T-cell (primary cell): ENCODE measurements at regions not wholly inside any gene's neighbourhood (a gene's known extent, or its start where the extent isn't known, plus 50 kb on each side); places are given as distances from the start of the nearest gene placed in this dataset.

Experiments used
- ATAC-seq, 4 experiments: fragments of 200-7000 bp in 3 of 4; fragments of 150-1000 bp in 1 of 4; cut with Tn5 transposase; replicated peaks in 1 of 4; 1 replicate in 3 of 4; 2 replicates in 1 of 4; pipeline ENCODE4 v1.10.0; 2021; ENCODE audit warnings: moderate library complexity in 3 of 4, mild to moderate bottlenecking in 2 of 4, moderate number of reproducible peaks in 1 of 4
- CTCF ChIA-PET, 2 donors: fragments of 300-600 bp; sonication (Branson Sonifier 250); formaldehyde crosslinking; loops; one replicate each; lab custom pipeline; 2022; ENCODE audit warnings: antibody characterized with exemption in 2 of 2; lab: Charles Lee
- POLR2A ChIA-PET, 2 donors: fragments of 300-600 bp; sonication (Branson Sonifier 250); formaldehyde crosslinking; loops; one replicate each; lab custom pipeline; 2022; ENCODE audit warnings: antibody characterized with exemption in 2 of 2; lab: Charles Lee
- DNase-seq, 35 experiments: peaks; one replicate each; pipeline versions ENCODE4 v3.0.0 to v3.0.0-alpha.2; 2013 to 2023
- H3K27ac ChIP-seq: one replicate; pipeline ENCODE4 v1.5.1; 2013; ENCODE audit warnings: low read length
- H3K27me3 ChIP-seq, 2 experiments: replicated peaks in 1 of 2; 1 replicate in 1 of 2; 2 replicates in 1 of 2; pipeline versions ENCODE4 v1.6.1 to v1.7.0; 2013; ENCODE audit warnings: low read length in 1 of 2, mixed read lengths in 1 of 2; ENCODE audit not compliant: control insufficient read depth in 2 of 2, insufficient read depth in 2 of 2; ENCODE audit errors: extremely low read depth in 1 of 2
- H3K36me3 ChIP-seq, 2 donors: 1 replicate in 1 of 2; 2 replicates in 1 of 2; pipeline versions ENCODE4 v1.6.1 to v1.7.0; 2013; ENCODE audit warnings: low read length in 1 of 2; ENCODE audit not compliant: control insufficient read depth in 2 of 2, insufficient read depth in 1 of 2; ENCODE audit errors: extremely low read depth in 1 of 2
- H3K4me1 ChIP-seq, 2 experiments: 1 replicate in 1 of 2; 2 replicates in 1 of 2; pipeline versions ENCODE4 v1.6.1 to v1.7.0; 2013; ENCODE audit warnings: low read length in 2 of 2, mixed read lengths in 1 of 2; ENCODE audit not compliant: insufficient read depth in 2 of 2, control insufficient read depth in 1 of 2; ENCODE audit errors: extremely low read depth in 1 of 2
- H3K4me3 ChIP-seq, 2 donors: 1 replicate in 1 of 2; 2 replicates in 1 of 2; pipeline versions ENCODE4 v1.5.1 to v1.7.0; 2013; ENCODE audit warnings: mild to moderate bottlenecking in 2 of 2, low read length in 1 of 2, moderate library complexity in 1 of 2; ENCODE audit not compliant: control insufficient read depth in 1 of 2; ENCODE audit errors: extremely low read depth in 1 of 2
- H3K9me3 ChIP-seq: 2 replicates; pipeline ENCODE4 v1.7.0; 2013
- H3K27ac Mint-ChIP-seq, 2 donors: one replicate each; pipeline ENCODE4 v1.8.0; 2020 to 2021; ENCODE audit warnings: mild to moderate bottlenecking in 2 of 2, mixed read lengths in 2 of 2
- H3K27me3 Mint-ChIP-seq, 2 donors: one replicate each; pipeline ENCODE4 v1.8.0; 2021 to 2022; ENCODE audit warnings: mixed read lengths in 2 of 2
- H3K36me3 Mint-ChIP-seq: one replicate; pipeline ENCODE4 v1.8.0; 2021; ENCODE audit warnings: mixed read lengths
- H3K4me1 Mint-ChIP-seq, 3 donors: one replicate each; pipeline ENCODE4 v1.8.0; 2020 to 2022; ENCODE audit warnings: mixed read lengths in 3 of 3, mild to moderate bottlenecking in 1 of 3
- H3K4me3 Mint-ChIP-seq, 3 donors: one replicate each; pipeline ENCODE4 v1.8.0; 2020 to 2022; ENCODE audit warnings: mild to moderate bottlenecking in 3 of 3, mixed read lengths in 3 of 3, moderate library complexity in 3 of 3
- H3K9me3 Mint-ChIP-seq, 3 donors: one replicate each; pipeline ENCODE4 v1.8.0; 2020 to 2022; ENCODE audit warnings: mixed read lengths in 3 of 3
- WGBS: methylation state at CpG from one replicate; pipeline ENCODE4 v1.1.5; 2013; ENCODE audit warnings: missing lambda C conversion rate; ENCODE audit not compliant: insufficient coverage; 5-methylcytosine and 5-hydroxymethylcytosine counted together

DNA sequence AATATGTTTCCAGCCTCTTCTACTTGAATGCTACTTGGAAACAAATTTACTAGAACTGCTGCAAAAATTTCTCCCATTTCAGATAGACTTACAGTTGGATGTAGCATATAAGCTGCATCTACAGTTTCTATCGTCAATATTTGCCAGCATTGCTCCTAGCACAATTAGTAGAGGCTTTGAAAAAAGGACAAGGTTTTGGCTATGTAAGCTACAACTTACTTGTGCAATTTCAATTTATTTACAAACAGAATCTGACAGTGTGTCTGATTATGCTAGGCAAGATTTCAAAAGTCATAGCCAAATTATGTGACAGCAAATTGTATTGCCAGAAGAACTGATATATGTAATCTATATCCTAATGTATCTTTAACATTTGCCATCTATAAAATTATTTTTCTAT is 628.4 kb upstream of the FAM174A start:
- Histone ChIP-seq H3K9me3 (no peaks in the 10 kb centered on the region), H3K36me3 (no peaks in the 10 kb centered on the region), H3K4me1 (no peaks in the 10 kb centered on the region), H3K4me3 (no peak overlapping the region), H3K27me3 (no peaks in the 10 kb centered on the region), H3K27ac (no peak overlapping the region)
- CTCF ChIA-PET = no interaction called here
- H3K36me3 Mint-ChIP-seq = no peaks in the 10 kb centered on the region
- no peaks in the 10 kb centered on the region for H3K27me3 Mint-ChIP-seq
- no peak for DNase-seq
- H3K27ac Mint-ChIP-seq = no peak overlapping the region
- H3K4me3 Mint-ChIP-seq = no peak overlapping the region
- ATAC-seq = no peak
- POLR2A ChIA-PET = no interaction called here
- peaks cover 4 to 6% (median 5%) of the 10 kb centered on the region in 3 donors for H3K9me3 Mint-ChIP-seq
- WGBS = no CpG with 5 or more reads among the region's 1 CpG
- no peaks in the 10 kb centered on the region for H3K4me1 Mint-ChIP-seq

DNA sequence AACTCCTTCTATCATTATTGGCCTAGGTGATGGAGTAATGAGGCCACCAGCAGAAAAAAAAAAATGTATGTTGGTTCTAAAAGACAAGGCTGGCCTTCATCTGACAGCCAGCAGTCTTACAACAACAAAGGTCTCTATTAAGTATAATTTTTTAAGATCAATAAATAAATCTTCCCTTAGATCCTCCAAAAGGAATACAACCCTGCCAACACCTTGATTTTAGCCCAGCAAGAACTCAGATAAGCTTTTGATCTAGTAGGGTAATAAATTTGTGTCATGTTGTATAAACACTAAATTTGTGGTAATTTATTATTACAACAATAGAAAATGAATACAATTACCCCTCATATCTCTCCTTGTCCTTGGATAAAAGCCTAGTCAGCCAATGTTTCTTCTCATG is 633.2 kb upstream of the FAM174A start:
- no peaks in the 10 kb centered on the region for H3K27me3 Mint-ChIP-seq
- no peaks in the 10 kb centered on the region for H3K36me3 ChIP-seq

DNA sequence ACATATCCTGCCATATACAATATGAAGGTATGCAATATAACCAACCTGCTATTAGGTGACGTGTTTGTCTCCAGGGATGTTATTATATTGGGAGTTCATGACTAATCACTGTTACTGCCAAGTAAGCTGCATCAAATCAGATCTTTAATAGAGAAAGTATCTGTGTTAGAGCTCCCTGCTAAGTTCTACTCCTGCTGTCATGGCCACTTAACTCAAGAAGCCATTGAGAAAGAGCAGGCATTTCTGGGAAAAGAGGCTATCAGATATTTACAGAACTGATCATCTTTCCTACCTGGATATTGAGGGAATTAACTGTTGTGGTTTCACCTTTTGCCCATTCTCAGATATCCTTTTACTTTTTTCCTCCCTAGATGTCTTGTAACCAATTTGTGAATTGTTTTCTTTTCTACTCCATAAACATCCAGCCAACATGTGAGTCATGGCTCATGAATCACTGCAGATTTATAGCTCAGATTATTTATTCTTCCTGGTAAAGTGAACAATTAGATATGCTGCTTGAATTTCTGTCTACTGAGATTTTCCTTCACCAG is 634.8 kb upstream of the FAM174A start:
- no peak overlapping the region for H3K4me3 Mint-ChIP-seq
- ATAC-seq (no peak), DNase-seq (no peak)
- no peaks in the 10 kb centered on the region for H3K27me3 Mint-ChIP-seq
- H3K27me3 ChIP-seq = no peaks in the 10 kb centered on the region
- WGBS = no CpG with 5 or more reads among the region's 1 CpG
- no peaks in the 10 kb centered on the region for H3K9me3 ChIP-seq
- H3K27ac ChIP-seq = no peak overlapping the region
- H3K36me3 Mint-ChIP-seq = no peaks in the 10 kb centered on the region
- CTCF ChIA-PET = interaction anchor here in 1 of 2 donors (0.7 kb wide), 1 partner anchor 14 kb away, joined by 3 read pairs; no protein-coding TSS in a partner anchor
- H3K4me1 Mint-ChIP-seq = no peaks in the 10 kb centered on the region
- H3K27ac Mint-ChIP-seq = no peak overlapping the region
- H3K36me3 ChIP-seq = no peaks in the 10 kb centered on the region
- POLR2A ChIA-PET = no interaction called here
- no peaks in the 10 kb centered on the region for H3K4me1 ChIP-seq
- no peak overlapping the region for H3K4me3 ChIP-seq
- H3K9me3 Mint-ChIP-seq = peaks cover 0 to 5% (median 4%) of the 10 kb centered on the region in 3 donors

More for the DNA sequence above, 633.2 kb upstream of the FAM174A start:
- no peaks in the 10 kb centered on the region for H3K27me3 ChIP-seq
- Mint-ChIP-seq H3K4me3 (no peak overlapping the region), H3K27ac (no peak overlapping the region), H3K36me3 (no peaks in the 10 kb centered on the region), H3K9me3 (peaks cover 0 to 5% (median 4%) of the 10 kb centered on the region in 3 donors), H3K4me1 (no peaks in the 10 kb centered on the region)
- POLR2A ChIA-PET = no interaction called here
- ATAC-seq = no peak
- H3K4me1 ChIP-seq = no peaks in the 10 kb centered on the region
- H3K27ac ChIP-seq = no peak overlapping the region
- CTCF ChIA-PET = no interaction called here
- DNase-seq = no peak
- H3K9me3 ChIP-seq = no peaks in the 10 kb centered on the region
- H3K4me3 ChIP-seq = no peak overlapping the region

DNA sequence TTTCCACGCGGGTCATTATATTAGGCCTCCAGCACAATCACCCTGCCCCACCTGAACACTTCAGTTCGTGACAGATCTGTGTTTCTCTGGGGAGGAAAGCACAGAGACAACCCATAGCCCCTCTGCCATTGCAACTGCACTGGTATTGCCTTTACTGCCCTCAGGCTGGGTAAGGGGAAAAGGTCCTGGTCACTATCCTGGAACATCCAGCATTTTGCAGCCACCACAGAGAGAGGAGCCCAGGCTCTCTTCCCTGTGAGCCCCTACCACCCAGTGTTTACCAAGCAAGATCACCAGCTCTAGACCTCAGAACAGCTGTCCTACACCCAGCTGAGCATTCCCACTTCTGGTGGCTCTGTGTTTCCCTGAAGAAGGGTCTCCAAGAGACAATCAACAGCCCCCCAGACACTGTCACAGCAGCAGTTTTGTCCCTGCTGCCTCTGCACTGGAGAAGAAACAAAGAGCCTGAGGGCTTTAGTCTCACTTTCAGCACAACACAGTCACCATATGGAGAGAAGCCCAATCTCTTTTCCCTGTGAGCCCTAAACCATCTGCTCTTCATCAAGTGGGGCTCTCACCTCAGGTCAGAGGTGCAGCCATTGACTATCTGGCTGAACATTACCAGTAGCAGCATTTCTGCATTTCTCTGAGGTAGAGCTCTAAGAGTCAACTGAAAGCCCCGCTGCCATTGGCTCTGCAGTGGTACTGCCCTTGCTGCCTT is 655.2 kb upstream of the FAM174A start:
- H3K4me1 ChIP-seq = no peaks in the 10 kb centered on the region
- Mint-ChIP-seq H3K4me1 (no peaks in the 10 kb centered on the region), H3K36me3 (no peaks in the 10 kb centered on the region), H3K4me3 (no peak overlapping the region), H3K27ac (no peak overlapping the region), H3K9me3 (peaks cover 0 to 4% (median 0%) of the 10 kb centered on the region in 3 donors), H3K27me3 (no peaks in the 10 kb centered on the region)
- no peaks in the 10 kb centered on the region for H3K9me3 ChIP-seq
- no peak overlapping the region for H3K27ac ChIP-seq
- H3K27me3 ChIP-seq = no peaks in the 10 kb centered on the region
- ChIA-PET POLR2A (interaction anchor here (0.6 kb wide), 2 partner anchors 25 to 543 kb away, joined by 4 to 10 read pairs; no protein-coding TSS in a partner anchor), CTCF (interaction anchor here in 1 of 2 donors (0.6 kb wide), 1 partner anchor 1769 kb away, joined by 5 read pairs; no protein-coding TSS in a partner anchor)
- no CpG with 5 or more reads among the region's 4 CpGs for WGBS
- DNase-seq = no peak
- H3K4me3 ChIP-seq = no peak overlapping the region
- H3K36me3 ChIP-seq = no peaks in the 10 kb centered on the region
- ATAC-seq = no peak

DNA sequence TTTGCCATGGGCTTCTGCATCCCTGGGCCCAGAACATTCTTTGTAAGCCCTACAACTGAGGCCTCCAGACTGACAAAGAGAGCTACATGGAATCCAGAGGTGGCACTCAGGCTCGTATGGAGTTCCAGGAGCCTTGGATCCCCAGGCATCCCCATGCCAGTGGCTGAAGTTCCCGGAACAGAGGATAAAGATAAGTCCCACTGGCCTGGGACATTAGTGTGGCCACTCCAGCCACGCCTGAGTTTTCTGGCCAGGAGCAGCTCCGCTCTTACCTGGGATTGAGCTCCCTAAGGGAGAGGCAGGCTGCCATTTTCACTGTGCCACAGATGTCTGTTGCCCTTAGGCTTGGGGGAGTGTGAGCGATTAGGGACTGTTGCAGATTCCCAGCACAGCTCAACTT is 656.3 kb upstream of the FAM174A start:
- Histone ChIP-seq H3K4me3 (no peak overlapping the region), H3K9me3 (no peaks in the 10 kb centered on the region), H3K36me3 (no peaks in the 10 kb centered on the region), H3K27ac (no peak overlapping the region), H3K4me1 (no peaks in the 10 kb centered on the region), H3K27me3 (no peaks in the 10 kb centered on the region)
- CTCF ChIA-PET = no interaction called here
- Mint-ChIP-seq H3K4me3 (no peak overlapping the region), H3K9me3 (peaks cover 0 to 4% (median 0%) of the 10 kb centered on the region in 3 donors), H3K27ac (no peak overlapping the region), H3K36me3 (no peaks in the 10 kb centered on the region), H3K4me1 (no peaks in the 10 kb centered on the region), H3K27me3 (no peaks in the 10 kb centered on the region)
- no peak for ATAC-seq
- WGBS = 74% methylated on average over 4 of the region's 5 CpGs
- no peak for DNase-seq
- POLR2A ChIA-PET = no interaction called here

DNA sequence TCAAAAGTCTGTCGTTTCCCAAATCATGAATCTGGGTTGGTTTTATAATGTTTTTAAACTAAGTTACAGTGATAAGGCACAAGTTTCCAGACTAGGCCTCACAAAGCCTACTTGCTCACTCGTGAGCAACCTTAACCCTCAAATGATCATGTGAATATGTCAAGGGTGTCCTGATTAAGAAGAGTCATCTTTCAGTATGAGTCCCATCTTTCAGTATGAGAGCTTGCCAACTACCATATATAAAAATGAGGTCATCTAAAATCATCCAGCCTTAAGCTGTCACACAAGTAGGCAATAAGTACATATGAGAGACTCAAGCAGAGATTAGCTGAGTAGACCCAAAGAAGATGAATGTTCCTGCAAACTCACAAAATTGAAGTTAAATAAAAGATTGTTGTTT is 668.4 kb upstream of the FAM174A start:
- H3K27me3 ChIP-seq = no peaks in the 10 kb centered on the region
- DNase-seq = no peak

More for the DNA sequence above, 668.4 kb upstream of the FAM174A start:
- Mint-ChIP-seq H3K36me3 (no peaks in the 10 kb centered on the region), H3K9me3 (peaks cover 10 to 13% (median 11%) of the 10 kb centered on the region in 3 donors), H3K27ac (no peak overlapping the region), H3K27me3 (no peaks in the 10 kb centered on the region), H3K4me1 (no peaks in the 10 kb centered on the region), H3K4me3 (no peak overlapping the region)
- no CpG with 5 or more reads among the region's 2 CpGs for WGBS
- H3K4me1 ChIP-seq = no peaks in the 10 kb centered on the region
- no peak overlapping the region for H3K27ac ChIP-seq
- no peak overlapping the region for H3K4me3 ChIP-seq
- H3K9me3 ChIP-seq = no peaks in the 10 kb centered on the region
- ChIA-PET POLR2A (no interaction called here), CTCF (no interaction called here)
- no peaks in the 10 kb centered on the region for H3K36me3 ChIP-seq
- ATAC-seq = no peak
